ENCODE measurements at regions not wholly inside any gene's neighbourhood (a gene's known extent, or its start where the extent isn't known, plus 50 kb on each side); places are given as distances from the start of the nearest gene placed in this dataset.

- no peaks in the 10 kb centered on the region for H3K79me2 ChIP-seq (ENCODE audit: control insufficient read depth, insufficient read depth, low read length)
- POLR2A ChIA-PET: no interaction called here
- H3K9ac ChIP-seq (replicated peaks; ENCODE audit: extremely low read depth, insufficient read depth, low read length): no peak overlapping the region
- no peaks in the 10 kb centered on the region for H3K36me3 ChIP-seq (ENCODE audit: control insufficient read depth in 2 of 2, extremely low read depth in 1 of 2, insufficient read depth in 2 of 2, low read length in 2 of 2)
- no peak overlapping the region for H3K4me3 ChIP-seq (replicated peaks in 1 of 3; ENCODE audit: insufficient read depth in 1 of 3, low read depth in 1 of 3, low read length in 3 of 3)
- H3K4me1 ChIP-seq (ENCODE audit: control insufficient read depth, extremely low read depth, insufficient read depth, low read length): no peaks in the 10 kb centered on the region
- TF ChIP-seq EZH2 (IDR thresholded peaks at IDR 0.05; ENCODE audit: borderline replicate concordance, low read depth, low read length, severe bottlenecking): no peak
- TF ChIP-seq POLR2AphosphoS5 (IDR thresholded peaks at IDR 0.05; ENCODE audit: insufficient read depth, low read depth, low read length): no peak
- no peak for TF ChIP-seq POLR2A (IDR thresholded peaks at IDR 0.05; ENCODE audit: low read depth, low read length)
- TF ChIP-seq, protein P1, sequence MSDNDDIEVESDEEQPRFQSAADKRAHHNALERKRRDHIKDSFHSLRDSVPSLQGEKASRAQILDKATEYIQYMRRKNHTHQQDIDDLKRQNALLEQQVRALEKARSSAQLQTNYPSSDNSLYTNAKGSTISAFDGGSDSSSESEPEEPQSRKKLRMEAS (IDR thresholded peaks at IDR 0.05; ENCODE audit: insufficient read depth, insufficient read length): no peak
- no peak for TF ChIP-seq CTCF (IDR thresholded peaks at IDR 0.05; ENCODE audit: extremely low read depth in 1 of 2, insufficient read depth in 1 of 2, low read depth in 1 of 2, low read length in 2 of 2)
- no peak for TF ChIP-seq GATA2 (IDR thresholded peaks at IDR 0.05; ENCODE audit: insufficient read depth, insufficient read length, low read depth, low read length)
- no peak for TF ChIP-seq MYC (IDR thresholded peaks at IDR 0.05; ENCODE audit: low read depth, low read length)
- no peak for TF ChIP-seq JUN (IDR thresholded peaks at IDR 0.05; ENCODE audit: borderline replicate concordance, insufficient read depth, insufficient read length, low read depth)
- TF ChIP-seq FOS (IDR thresholded peaks at IDR 0.05; ENCODE audit: borderline replicate concordance, insufficient read depth, low read length): no peak
- H3K27me3 ChIP-seq (ENCODE audit: control insufficient read depth in 2 of 2, insufficient read depth in 2 of 2, low read length in 2 of 2): no peaks in the 10 kb centered on the region
- intact Hi-C loops (cut with micrococcal nuclease) (no loop called here), dilution Hi-C loops (cut with MboI; ENCODE audit: extremely low pct_ligation_motif_present, low sequenced_read_pairs) (no loop called here)
- DNase-seq (ENCODE audit: low read depth, low spot score) (no peak), FAIRE-seq (no peak)
- H3K4me2 ChIP-seq (ENCODE audit: insufficient read depth, low read length): no peak overlapping the region
- CTCF ChIA-PET: interaction anchor here (1.3 kb wide), 1 partner anchor 216 kb away, joined by 3 read pairs; no protein-coding TSS in a partner anchor
- no peak overlapping the region for H2AFZ ChIP-seq (ENCODE audit: low read depth, low read length)
- H4K20me1 ChIP-seq (replicated peaks; ENCODE audit: control insufficient read depth, extremely low read depth, insufficient read depth, low read length): no peaks in the 10 kb centered on the region
- no peaks in the 10 kb centered on the region for H3K9me3 ChIP-seq (replicated peaks; ENCODE audit: control insufficient read depth, insufficient read depth, low read length)
- no peak overlapping the region for H3K27ac ChIP-seq (ENCODE audit: insufficient read depth, low read depth, low read length)
- no peaks in the 10 kb centered on the region for H3K9me1 ChIP-seq (replicated peaks; ENCODE audit: control insufficient read depth, extremely low read depth, insufficient read depth, low read length)
- BruUV-seq (replicated peaks): no TSS peak
These were observed 152.3 kb upstream of the STEAP4 start for GRCh38 chr7:88458946-88459345.
